Adrenal gland (tissue), 9 donors: ENCODE measurements at regions not wholly inside any gene's neighbourhood (a gene's known extent, or its start where the extent isn't known, plus 50 kb on each side); places are given as distances from the start of the nearest gene placed in this dataset.

Source experiments
- DNase-seq, 7 donors: peaks; one replicate each; pipeline ENCODE4 v3.0.0-alpha.2; 2019 to 2020
- H3K27ac ChIP-seq, 5 donors: fragments of 200-600 bp; sonication (generic) in 4 of 5; 1 replicate in 3 of 5; 2 replicates in 2 of 5; pipeline versions ENCODE4 v1.5.1 to v1.8.0; 2016 to 2020; ENCODE audit warnings: mild to moderate bottlenecking in 1 of 5
- H3K27me3 ChIP-seq: fragments of 200-600 bp; 2 replicates; pipeline ENCODE4 v1.8.0; 2021
- H3K36me3 ChIP-seq, 2 donors: fragments of 200-600 bp; replicated peaks in 1 of 2; 1 replicate in 1 of 2; 2 replicates in 1 of 2; pipeline versions ENCODE4 v1.5.1 to v1.8.0; 2018 to 2022
- H3K4me1 ChIP-seq, 2 donors: fragments of 200-600 bp; replicated peaks in 1 of 2; 1 replicate in 1 of 2; 2 replicates in 1 of 2; pipeline versions ENCODE4 v1.5.1 to v1.8.0; 2018 to 2021
- H3K4me3 ChIP-seq, 4 donors: fragments of 200-600 bp; sonication (generic) in 3 of 4; one replicate each; pipeline ENCODE4 v1.5.1; 2016 to 2018
- H3K9me3 ChIP-seq, 3 donors: fragments of 200-600 bp; sonication (generic) in 1 of 3; replicated peaks in 1 of 3; 1 replicate in 2 of 3; 2 replicates in 1 of 3; pipeline versions ENCODE4 v1.5.1 to v1.8.0; 2016 to 2021
- POLR2A ChIP-seq, 2 donors: fragments of 450-650 bp; IDR thresholded peaks; one replicate each; pipeline ENCODE4 v1.6.1; 2017; ENCODE audit warnings: antibody characterized with exemption in 2 of 2, mild to moderate bottlenecking in 2 of 2, moderate library complexity in 1 of 2
- WGBS, 4 donors: extraction: QIAGEN DNeasy Blood & Tissue Kit in 2 of 4; methylation state at CpG; one replicate each; pipeline versions ENCODE4 v1.1.5 to v1.1.7; 2013 to 2017; 5-methylcytosine and 5-hydroxymethylcytosine counted together
- intact Hi-C, 2 donors: fragments of 100-400 bp; cut with DNase I; formaldehyde crosslinking; loops; one replicate each; pipeline versions ENCODE4 v1.14.1 to v1.15.0; 2022 to 2023
- TF ChIP-seq, protein P1 (sequence below), 6 experiments: fragments of 450-650 bp in 4 of 6; fragments of 200-600 bp in 2 of 6; sonication (generic) in 1 of 6; IDR thresholded peaks; 1 replicate in 5 of 6; 2 replicates in 1 of 6; pipeline versions ENCODE4 v1.5.1 to v1.8.0; 2016 to 2021; ENCODE audit warnings: antibody characterized with exemption in 6 of 6, mild to moderate bottlenecking in 2 of 6, moderate library complexity in 1 of 6
- donor health status: healthy with polysubstance abuse.
- donor health status: Bipolar disorder and iron deficiency.
- donor health status: DM: yes; HTN: yes; CAD: no.
- donor health status: DM: no; HTN: no; CAD: no.
- donor health status: DM: no; HTN: no; CAD: no.

DNA sequence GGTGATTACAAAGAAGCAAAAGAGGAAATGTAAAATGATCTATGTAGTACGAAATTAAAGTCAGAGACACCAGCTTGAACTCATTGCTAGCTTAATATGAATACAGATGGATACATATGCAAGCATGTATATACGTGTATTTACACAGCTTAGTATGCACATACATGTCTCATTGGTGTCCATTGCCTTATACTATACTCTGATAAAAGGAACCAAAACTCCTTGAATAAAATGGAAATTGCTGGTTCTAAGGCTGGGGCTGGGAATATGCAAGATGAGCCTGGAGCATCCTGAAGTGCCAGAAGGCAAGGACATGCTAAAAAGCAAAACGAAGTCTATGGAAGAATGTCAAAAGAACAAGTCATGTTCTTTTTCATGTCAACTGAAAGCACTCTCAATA, 1424.4 kb upstream of the SLC39A10 start:
- TF ChIP-seq, protein P1, sequence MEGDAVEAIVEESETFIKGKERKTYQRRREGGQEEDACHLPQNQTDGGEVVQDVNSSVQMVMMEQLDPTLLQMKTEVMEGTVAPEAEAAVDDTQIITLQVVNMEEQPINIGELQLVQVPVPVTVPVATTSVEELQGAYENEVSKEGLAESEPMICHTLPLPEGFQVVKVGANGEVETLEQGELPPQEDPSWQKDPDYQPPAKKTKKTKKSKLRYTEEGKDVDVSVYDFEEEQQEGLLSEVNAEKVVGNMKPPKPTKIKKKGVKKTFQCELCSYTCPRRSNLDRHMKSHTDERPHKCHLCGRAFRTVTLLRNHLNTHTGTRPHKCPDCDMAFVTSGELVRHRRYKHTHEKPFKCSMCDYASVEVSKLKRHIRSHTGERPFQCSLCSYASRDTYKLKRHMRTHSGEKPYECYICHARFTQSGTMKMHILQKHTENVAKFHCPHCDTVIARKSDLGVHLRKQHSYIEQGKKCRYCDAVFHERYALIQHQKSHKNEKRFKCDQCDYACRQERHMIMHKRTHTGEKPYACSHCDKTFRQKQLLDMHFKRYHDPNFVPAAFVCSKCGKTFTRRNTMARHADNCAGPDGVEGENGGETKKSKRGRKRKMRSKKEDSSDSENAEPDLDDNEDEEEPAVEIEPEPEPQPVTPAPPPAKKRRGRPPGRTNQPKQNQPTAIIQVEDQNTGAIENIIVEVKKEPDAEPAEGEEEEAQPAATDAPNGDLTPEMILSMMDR (IDR thresholded peaks at IDR 0.05): no peak
- TF ChIP-seq POLR2A (IDR thresholded peaks at IDR 0.05): no peak
- Histone ChIP-seq H3K27me3 (no peaks in the 10 kb centered on the region), H3K27ac (no peak overlapping the region), H3K9me3 (no peaks in the 10 kb centered on the region), H3K4me1 (no peaks in the 10 kb centered on the region), H3K36me3 (no peaks in the 10 kb centered on the region), H3K4me3 (no peak overlapping the region)
- intact Hi-C loops: no loop called here
- no peak for DNase-seq
- 49 to 61% (median 52%) methylated on average over 3 of the region's 3 CpGs for WGBS, 4 donors

DNA sequence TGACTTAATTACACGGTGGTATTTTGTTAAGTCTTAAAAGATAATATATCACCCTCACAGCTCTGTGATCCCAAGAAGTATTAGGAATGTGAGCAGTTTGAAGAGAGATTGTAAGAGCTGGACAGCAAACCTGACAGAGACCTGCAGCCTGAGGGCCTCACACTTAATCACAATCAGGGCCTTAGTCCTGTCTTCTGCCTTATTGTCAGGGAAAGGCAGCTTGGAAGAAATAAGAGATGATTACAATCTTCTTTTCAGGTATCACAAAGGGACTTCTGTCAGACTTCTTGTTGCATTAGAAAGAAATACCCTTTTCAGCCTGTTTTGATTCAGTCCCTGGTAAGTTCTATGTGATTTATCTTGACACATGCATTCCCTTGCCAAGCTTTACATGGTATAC, 1433.8 kb upstream of the SLC39A10 start:
- TF ChIP-seq, protein P1 (IDR thresholded peaks at IDR 0.05): no peak
- no peak for TF ChIP-seq POLR2A (IDR thresholded peaks at IDR 0.05)
- WGBS, 4 donors: 32 to 48% (median 39%) methylated on average over 1 of the region's 1 CpG

GRCh38 chr2:194214192-194214591, 1442.8 kb upstream of the SLC39A10 start:
- no peaks in the 10 kb centered on the region for H3K36me3 ChIP-seq
- H3K27ac ChIP-seq: no peak overlapping the region
- intact Hi-C loops: no loop called here
- no peaks in the 10 kb centered on the region for H3K27me3 ChIP-seq
- no peak overlapping the region for H3K4me3 ChIP-seq
- no peaks in the 10 kb centered on the region for H3K9me3 ChIP-seq
- no peaks in the 10 kb centered on the region for H3K4me1 ChIP-seq
- TF ChIP-seq, protein P1 (IDR thresholded peaks at IDR 0.05): no peak
- no peak for TF ChIP-seq POLR2A (IDR thresholded peaks at IDR 0.05)
- DNase-seq: no peak

More for the DNA sequence above, 1433.8 kb upstream of the SLC39A10 start:
- Histone ChIP-seq H3K36me3 (no peaks in the 10 kb centered on the region), H3K27me3 (no peaks in the 10 kb centered on the region), H3K27ac (no peak overlapping the region), H3K9me3 (no peaks in the 10 kb centered on the region), H3K4me3 (no peak overlapping the region), H3K4me1 (no peaks in the 10 kb centered on the region)
- DNase-seq: no peak
- intact Hi-C loops: no loop called here

- H3K27me3 ChIP-seq: no peaks in the 10 kb centered on the region
- H3K36me3 ChIP-seq: no peaks in the 10 kb centered on the region
- H3K4me3 ChIP-seq: no peak overlapping the region
- H3K4me1 ChIP-seq: no peaks in the 10 kb centered on the region
- intact Hi-C loops: no loop called here
- no peaks in the 10 kb centered on the region for H3K9me3 ChIP-seq
- TF ChIP-seq POLR2A (IDR thresholded peaks at IDR 0.05): no peak
- TF ChIP-seq, protein P1 (IDR thresholded peaks at IDR 0.05): no peak
- no peak for DNase-seq
- WGBS, 4 donors: 73 to 81% (median 79%) methylated on average over 5 of the region's 5 CpGs
- H3K27ac ChIP-seq: no peak overlapping the region
These were observed 1451.3 kb upstream of the SLC39A10 start for GRCh38 chr2:194205568-194206227.
